Non-pigmented ciliary epithelial cell (primary cell): ENCODE measurements at regions not wholly inside any gene's neighbourhood (a gene's known extent, or its start where the extent isn't known, plus 50 kb on each side); places are given as distances from the start of the nearest gene placed in this dataset.
A peak's percentile ranks its signal among the peaks of the same experiment; 100 is the strongest.

Source experiments
- DNase-seq: peaks from one replicate; pipeline ENCODE4 v3.0.0-alpha.2; 2010; ENCODE audit warnings: low read depth

GRCh38 chr3:163946785-163947184, 1131.5 kb downstream of the SI start:
- DNase-seq = no peak

- no peak for DNase-seq
These were observed 1134.6 kb downstream of the SI start for GRCh38 chr3:163943664-163944063.

- peak; percentile 4 for DNase-seq
These were observed 1138.4 kb downstream of the SI start for GRCh38 chr3:163939926-163940325.

GRCh38 chr3:163936543-163936942, 1141.8 kb downstream of the SI start:
- DNase-seq = no peak

GRCh38 chr3:163935411-163935810, 1142.9 kb downstream of the SI start:
- no peak for DNase-seq

- no peak for DNase-seq
These were observed 1149.1 kb downstream of the SI start for GRCh38 chr3:163929069-163929652.

- no peak for DNase-seq
These were observed 1150.8 kb downstream of the SI start for GRCh38 chr3:163927521-163927920.

GRCh38 chr3:163924600-163924999, 1153.7 kb downstream of the SI start:
- DNase-seq = no peak

- no peak for DNase-seq
These were observed 1159.1 kb downstream of the SI start for GRCh38 chr3:163919154-163919553.

- DNase-seq = no peak
These were observed 1161.4 kb downstream of the SI start for GRCh38 chr3:163916596-163917560.

- no peak for DNase-seq
These were observed 1163.0 kb downstream of the SI start for GRCh38 chr3:163915280-163915679.

GRCh38 chr3:163914567-163914966, 1163.7 kb downstream of the SI start:
- DNase-seq = no peak

- DNase-seq = no peak
These were observed 1186.5 kb downstream of the SI start for GRCh38 chr3:163891771-163892170.

GRCh38 chr3:163890661-163891060, 1187.6 kb downstream of the SI start:
- DNase-seq = no peak

GRCh38 chr3:163879172-163879571, 1199.1 kb downstream of the SI start:
- DNase-seq = no peak

GRCh38 chr3:163878396-163878795, 1199.9 kb downstream of the SI start:
- DNase-seq = no peak

- DNase-seq = no peak
These were observed 1200.5 kb downstream of the SI start for GRCh38 chr3:163877805-163878204.

GRCh38 chr3:163863146-163863545, 1215.2 kb downstream of the SI start:
- DNase-seq = no peak

GRCh38 chr3:163852233-163852632, 1226.1 kb downstream of the SI start:
- DNase-seq = no peak

GRCh38 chr3:163838769-163839168, 1239.5 kb downstream of the SI start:
- no peak for DNase-seq

GRCh38 chr3:163832547-163832946, 1245.7 kb downstream of the SI start:
- no peak for DNase-seq

- DNase-seq = no peak
These were observed 1256.5 kb downstream of the SI start for GRCh38 chr3:163821841-163822240.

GRCh38 chr3:163817015-163817414, 1261.3 kb downstream of the SI start:
- DNase-seq = no peak

GRCh38 chr3:163813935-163814334, 1264.4 kb downstream of the SI start:
- no peak for DNase-seq
